ENCODE measurements at regions not wholly inside any gene's neighbourhood (a gene's known extent, or its start where the extent isn't known, plus 50 kb on each side); places are given as distances from the start of the nearest gene placed in this dataset.

Small RNAs in the stretch of these regions (small RNA-seq; reads per million reads assigned to genes)
- gene HIGD1AP2 (0 reads per million in 2 donors), gene RNU6-67P (0 reads per million in 2 donors), gene RNU6-77P (0 reads per million in 2 donors)
